GM19240 (cell line): ENCODE measurements at regions not wholly inside any gene's neighbourhood (a gene's known extent, or its start where the extent isn't known, plus 50 kb on each side); places are given as distances from the start of the nearest gene placed in this dataset.

Experiments
- DNase-seq: peaks from one replicate; pipeline ENCODE4 v3.0.0; 2011; ENCODE audit warnings: low spot score; ENCODE audit not compliant: insufficient read length

- DNase-seq, result no peak
These were observed 95.6 kb upstream of the FOXC1 start for GRCh38 chr6:1514078-1514477.

- DNase-seq, result no peak
These were observed 94.4 kb upstream of the FOXC1 start for GRCh38 chr6:1515280-1515679.

GRCh38 chr6:1515781-1516180 is 93.9 kb upstream of the FOXC1 start:
- DNase-seq, result no peak

- DNase-seq, result no peak
These were observed 92.8 kb upstream of the FOXC1 start for GRCh38 chr6:1516742-1517520.

GRCh38 chr6:1518855-1519254 is 90.9 kb upstream of the FOXC1 start:
- no peak for DNase-seq

- no peak for DNase-seq
These were observed 90.1 kb upstream of the FOXC1 start for GRCh38 chr6:1519597-1519996.

- DNase-seq, result no peak
These were observed 86.9 kb upstream of the FOXC1 start for GRCh38 chr6:1522779-1523178.

- no peak for DNase-seq
These were observed 85.7 kb upstream of the FOXC1 start for GRCh38 chr6:1524040-1524480.

GRCh38 chr6:1525364-1526038 is 84.2 kb upstream of the FOXC1 start:
- DNase-seq, result no peak

GRCh38 chr6:1526398-1527072 is 83.2 kb upstream of the FOXC1 start:
- DNase-seq, result no peak

- DNase-seq, result peak; percentile 50
These were observed 82.7 kb upstream of the FOXC1 start for GRCh38 chr6:1527073-1527457.

- DNase-seq, result no peak
These were observed 74.4 kb upstream of the FOXC1 start for GRCh38 chr6:1535295-1535694.

- DNase-seq, result no peak
These were observed 72.9 kb upstream of the FOXC1 start for GRCh38 chr6:1536526-1537429.

- no peak for DNase-seq
These were observed 71.3 kb upstream of the FOXC1 start for GRCh38 chr6:1538369-1538768.

- no peak for DNase-seq
These were observed 70.8 kb upstream of the FOXC1 start for GRCh38 chr6:1538810-1539478.

- no peak for DNase-seq
These were observed 68.7 kb upstream of the FOXC1 start for GRCh38 chr6:1540864-1541521.

GRCh38 chr6:1542335-1542734 is 67.4 kb upstream of the FOXC1 start:
- DNase-seq, result no peak

GRCh38 chr6:1542764-1543163 is 67.0 kb upstream of the FOXC1 start:
- no peak for DNase-seq

GRCh38 chr6:1544000-1544399 is 65.7 kb upstream of the FOXC1 start:
- DNase-seq, result no peak

GRCh38 chr6:1544603-1545002 is 65.1 kb upstream of the FOXC1 start:
- DNase-seq, result no peak
